ENCODE measurements at regions not wholly inside any gene's neighbourhood (a gene's known extent, or its start where the extent isn't known, plus 50 kb on each side); places are given as distances from the start of the nearest gene placed in this dataset.

DNA sequence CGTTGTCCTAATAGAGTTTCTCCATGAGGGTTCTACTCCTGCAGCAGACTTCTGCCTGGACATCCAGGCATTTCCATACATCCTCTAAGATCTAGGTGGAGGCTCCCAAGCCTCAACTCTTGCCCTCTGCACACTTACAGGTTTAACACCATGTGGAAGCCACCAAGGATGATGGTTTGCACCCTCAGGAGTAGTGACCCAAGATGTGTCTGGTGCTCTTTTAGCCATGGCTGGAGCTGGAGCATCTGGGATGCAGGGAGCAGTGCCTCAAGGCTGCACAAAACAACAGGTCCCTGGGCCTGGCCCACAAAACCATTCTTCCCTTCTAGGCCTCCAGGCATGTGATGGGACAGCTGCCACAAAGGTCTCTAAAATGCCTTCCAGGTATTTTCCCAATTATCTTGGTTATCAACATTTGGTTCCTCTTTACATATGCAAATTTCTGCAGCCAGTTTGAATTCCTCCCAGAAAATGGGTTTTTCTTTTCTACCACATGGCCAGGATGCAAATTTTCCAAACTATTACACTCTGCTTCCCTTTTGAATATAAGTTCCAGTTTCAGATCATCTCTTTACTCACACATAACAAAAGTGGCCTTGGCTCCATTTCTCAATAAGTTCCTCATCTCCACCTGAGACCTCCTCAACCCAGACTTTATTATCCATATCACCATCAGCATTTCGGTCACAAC is 69.5 kb upstream of the GNAZ start:
- DNase-seq, result peak; percentile 1

- DNase-seq, result no peak
Observed at GRCh38 chr22:23001463-23001862, 68.9 kb upstream of the GNAZ start.

DNA sequence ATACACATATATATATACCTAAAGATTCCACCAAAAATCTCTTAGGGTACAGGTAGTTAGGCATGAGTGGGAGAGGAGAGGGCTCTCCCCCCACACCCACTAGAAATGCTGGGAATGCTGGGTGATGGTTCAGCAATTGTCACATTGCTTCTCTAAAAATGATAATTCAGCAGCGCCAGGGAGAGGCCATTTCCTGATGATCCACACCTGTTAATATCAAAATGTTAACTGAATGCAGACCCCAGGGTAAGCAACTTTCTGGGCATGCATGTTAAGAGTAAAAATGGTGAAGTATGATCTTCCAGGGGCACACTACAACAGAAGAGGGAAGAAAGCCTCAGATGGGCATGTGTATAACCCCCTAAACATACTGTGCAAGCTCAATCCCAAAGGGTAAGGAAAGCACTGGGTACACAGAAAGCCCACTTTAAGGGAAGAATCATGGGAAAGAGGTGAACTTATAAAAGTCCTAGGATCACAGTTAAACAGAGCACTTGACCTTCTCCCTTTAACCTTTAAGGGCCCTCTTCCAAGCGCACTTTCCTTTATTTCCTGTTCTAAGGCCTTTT is 67.6 kb upstream of the GNAZ start:
- DNase-seq, result no peak

- no peak for DNase-seq
Observed at GRCh38 chr22:23007823-23008222, 62.5 kb upstream of the GNAZ start.

- no peak for DNase-seq
Observed at GRCh38 chr22:23008896-23009295, 61.4 kb upstream of the GNAZ start.

Data from CD4-positive, alpha-beta T cell treated with Interleukin-17A for 1 hour (primary cell).